Esophagus muscularis mucosa (tissue), 4 donors: ENCODE measurements at regions not wholly inside any gene's neighbourhood (a gene's known extent, or its start where the extent isn't known, plus 50 kb on each side); places are given as distances from the start of the nearest gene placed in this dataset.

Experiments used
- DNase-seq: peaks from one replicate; pipeline ENCODE4 v3.0.0-alpha.2; 2017; ENCODE audit errors: extremely low spot score
- H3K27ac ChIP-seq, 4 donors: fragments of 200-600 bp; sonication (generic); replicated peaks in 1 of 4; 1 replicate in 3 of 4; 2 replicates in 1 of 4; pipeline ENCODE4 v1.5.1; 2016 to 2019; ENCODE audit warnings: mild to moderate bottlenecking in 1 of 4
- H3K27me3 ChIP-seq, 4 donors: fragments of 200-600 bp; sonication (generic); one replicate each; pipeline versions ENCODE4 v1.5.1 to v1.6.0; 2016 to 2019
- H3K36me3 ChIP-seq, 4 donors: fragments of 200-600 bp; sonication (generic); one replicate each; pipeline ENCODE4 v1.5.1; 2016 to 2019
- H3K4me1 ChIP-seq, 4 donors: fragments of 200-600 bp; sonication (generic); one replicate each; pipeline ENCODE4 v1.5.1; 2016 to 2019
- H3K4me3 ChIP-seq, 4 donors: fragments of 200-600 bp; sonication (generic); 1 replicate in 2 of 4; 2 replicates in 2 of 4; pipeline ENCODE4 v1.5.1; 2016 to 2019; ENCODE audit warnings: mild to moderate bottlenecking in 4 of 4, moderate library complexity in 1 of 4
- H3K9me3 ChIP-seq, 4 donors: fragments of 200-600 bp; sonication (generic); 1 replicate in 3 of 4; 2 replicates in 1 of 4; pipeline ENCODE4 v1.5.1; 2016 to 2019
- CTCF ChIP-seq, 3 experiments: fragments of 200-600 bp in 2 of 3; fragments of 450-650 bp in 1 of 3; sonication (generic) in 2 of 3; IDR thresholded peaks; one replicate each; pipeline ENCODE4 v1.5.1; 2017 to 2019; ENCODE audit warnings: antibody characterized with exemption in 3 of 3, mild to moderate bottlenecking in 2 of 3, moderate library complexity in 1 of 3
- EP300 ChIP-seq: sonication (generic); formaldehyde crosslinking; IDR thresholded peaks from one replicate; pipeline ENCODE4 v1.6.1; 2017; ENCODE audit warnings: antibody characterized with exemption
- POLR2A ChIP-seq: fragments of 450-650 bp; IDR thresholded peaks from one replicate; pipeline ENCODE4 v1.6.1; 2017; ENCODE audit warnings: antibody characterized with exemption, moderate library complexity, mild to moderate bottlenecking, low read depth
- POLR2AphosphoS5 ChIP-seq, 2 donors: sonication (generic); formaldehyde crosslinking; IDR thresholded peaks; one replicate each; pipeline ENCODE4 v1.6.1; 2017; ENCODE audit warnings: antibody characterized with exemption in 2 of 2
- WGBS: methylation state at CpG from one replicate; pipeline ENCODE4 v1.1.5; 2018; 5-methylcytosine and 5-hydroxymethylcytosine counted together
- intact Hi-C: fragments of 100-400 bp; cut with DNase I; formaldehyde crosslinking; loops from one replicate; pipeline ENCODE4 v1.15.1; 2023

- no peaks in the 10 kb centered on the region for H3K4me1 ChIP-seq
- H3K36me3 ChIP-seq, result no peaks in the 10 kb centered on the region
- 87% methylated on average over 5 of the region's 5 CpGs for WGBS
- DNase-seq, result peak; percentile 85
- H3K9me3 ChIP-seq, result peaks cover 0 to 6% (median 0%) of the 10 kb centered on the region in 4 donors
- no peak overlapping the region for H3K27ac ChIP-seq
- H3K27me3 ChIP-seq, result no peaks in the 10 kb centered on the region
- TF ChIP-seq EP300 (no peak), CTCF (IDR thresholded peaks at IDR 0.05) (no peak), POLR2A (no peak), POLR2AphosphoS5 (IDR thresholded peaks at IDR 0.05) (no peak)
- H3K4me3 ChIP-seq, result no peak overlapping the region
- intact Hi-C loops, result no loop called here
Observed at GRCh38 chr15:98493966-98494511, 154.3 kb upstream of the IGF1R start.

- WGBS, result 83% methylated on average over 1 of the region's 1 CpG
- Histone ChIP-seq H3K36me3 (no peaks in the 10 kb centered on the region), H3K27ac (no peak overlapping the region), H3K4me1 (peaks cover 0 to 14% (median 13%) of the 10 kb centered on the region in 4 donors), H3K9me3 (peaks cover 0 to 10% (median 7%) of the 10 kb centered on the region in 4 donors), H3K27me3 (peaks cover 0 to 19% (median 0%) of the 10 kb centered on the region in 4 donors), H3K4me3 (no peak overlapping the region)
- intact Hi-C loops, result no loop called here
- no peak for TF ChIP-seq CTCF (IDR thresholded peaks at IDR 0.05)
- no peak for TF ChIP-seq EP300
- TF ChIP-seq POLR2AphosphoS5 (IDR thresholded peaks at IDR 0.05), result no peak
- TF ChIP-seq POLR2A, result no peak
- peak; percentile 84 for DNase-seq
Observed at GRCh38 chr15:98501192-98501591, 147.1 kb upstream of the IGF1R start.

GRCh38 chr15:98501632-98502031 lies 146.7 kb upstream of the IGF1R start:
- DNase-seq, result peak; percentile 74
- Histone ChIP-seq H3K9me3 (peaks cover 0 to 10% (median 7%) of the 10 kb centered on the region in 4 donors), H3K36me3 (no peaks in the 10 kb centered on the region), H3K4me1 (peaks cover 0 to 14% (median 13%) of the 10 kb centered on the region in 4 donors), H3K27me3 (peaks cover 0 to 23% (median 0%) of the 10 kb centered on the region in 4 donors), H3K27ac (no peak overlapping the region), H3K4me3 (no peak overlapping the region)
- TF ChIP-seq EP300 (no peak), POLR2A (no peak), CTCF (IDR thresholded peaks at IDR 0.05) (no peak), POLR2AphosphoS5 (IDR thresholded peaks at IDR 0.05) (no peak)
- 84% methylated on average over 3 of the region's 3 CpGs for WGBS
- intact Hi-C loops, result no loop called here

GRCh38 chr15:98503970-98504369 lies 144.4 kb upstream of the IGF1R start:
- peak; percentile 90 for DNase-seq
- Histone ChIP-seq H3K27ac (peak overlapping the region in 3 of 4 donors; percentile 18 to 57 (median 51)), H3K4me1 (peaks cover 0 to 14% (median 13%) of the 10 kb centered on the region in 4 donors), H3K27me3 (peaks cover 0 to 24% (median 0%) of the 10 kb centered on the region in 4 donors), H3K9me3 (peaks cover 0 to 10% (median 5%) of the 10 kb centered on the region in 4 donors), H3K4me3 (no peak overlapping the region), H3K36me3 (no peaks in the 10 kb centered on the region)
- intact Hi-C loops, result no loop called here
- 19% methylated on average over 8 of the region's 8 CpGs for WGBS
- TF ChIP-seq CTCF (IDR thresholded peaks at IDR 0.05) (no peak), POLR2AphosphoS5 (IDR thresholded peaks at IDR 0.05) (peak; percentile 37 to 68), POLR2A (no peak)

- DNase-seq, result no peak
- intact Hi-C loops, result no loop called here
- TF ChIP-seq POLR2AphosphoS5 (IDR thresholded peaks at IDR 0.05) (no peak), CTCF (IDR thresholded peaks at IDR 0.05) (no peak), EP300 (no peak), POLR2A (no peak)
- Histone ChIP-seq H3K4me1 (peaks cover 0 to 14% (median 13%) of the 10 kb centered on the region in 4 donors), H3K36me3 (no peaks in the 10 kb centered on the region), H3K27me3 (peaks cover 0 to 24% (median 0%) of the 10 kb centered on the region in 4 donors), H3K4me3 (no peak overlapping the region), H3K9me3 (peaks cover 0 to 4% (median under 1%) of the 10 kb centered on the region in 4 donors), H3K27ac (no peak overlapping the region)
- WGBS, result 87% methylated on average over 9 of the region's 9 CpGs
Observed at GRCh38 chr15:98504998-98505397, 143.3 kb upstream of the IGF1R start.
